ENCODE measurements at regions not wholly inside any gene's neighbourhood (a gene's known extent, or its start where the extent isn't known, plus 50 kb on each side); places are given as distances from the start of the nearest gene placed in this dataset.

DNA sequence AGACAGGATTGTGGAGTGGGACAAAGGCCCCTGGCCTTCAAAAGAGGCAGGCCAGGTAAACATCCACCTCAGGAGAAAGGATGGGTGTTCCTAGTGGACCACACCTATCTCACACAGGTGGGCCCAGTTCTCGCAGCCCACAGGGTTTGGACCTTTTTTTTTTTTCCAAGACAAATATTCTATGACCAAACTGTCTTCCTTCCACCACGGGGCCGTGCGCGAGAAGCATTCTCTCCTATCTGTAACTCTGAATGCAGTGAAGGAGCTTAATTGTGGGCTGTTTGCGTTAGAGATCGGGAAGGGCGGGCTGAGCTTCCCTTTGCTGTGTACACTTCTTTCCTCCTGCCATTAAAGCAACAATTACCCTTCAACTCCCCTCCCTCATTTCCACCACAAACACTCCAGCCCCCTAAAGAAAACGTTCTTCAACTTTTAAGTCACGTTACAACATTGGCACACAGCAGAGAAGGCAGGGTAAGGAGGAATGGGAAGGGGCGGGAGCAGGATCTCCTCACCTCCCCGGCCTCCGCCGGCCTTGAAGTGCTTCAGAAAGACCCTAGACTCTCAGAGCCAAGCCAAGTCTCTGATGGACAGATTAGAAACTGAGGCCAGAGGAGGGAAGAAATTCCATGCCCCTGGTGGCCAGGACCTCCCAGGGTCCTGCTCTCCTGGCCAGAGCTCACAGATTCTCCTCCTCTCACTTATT, 238.4 kb downstream of the BUD13 start:
- no peak for DNase-seq (ENCODE audit: low spot score)

DNA sequence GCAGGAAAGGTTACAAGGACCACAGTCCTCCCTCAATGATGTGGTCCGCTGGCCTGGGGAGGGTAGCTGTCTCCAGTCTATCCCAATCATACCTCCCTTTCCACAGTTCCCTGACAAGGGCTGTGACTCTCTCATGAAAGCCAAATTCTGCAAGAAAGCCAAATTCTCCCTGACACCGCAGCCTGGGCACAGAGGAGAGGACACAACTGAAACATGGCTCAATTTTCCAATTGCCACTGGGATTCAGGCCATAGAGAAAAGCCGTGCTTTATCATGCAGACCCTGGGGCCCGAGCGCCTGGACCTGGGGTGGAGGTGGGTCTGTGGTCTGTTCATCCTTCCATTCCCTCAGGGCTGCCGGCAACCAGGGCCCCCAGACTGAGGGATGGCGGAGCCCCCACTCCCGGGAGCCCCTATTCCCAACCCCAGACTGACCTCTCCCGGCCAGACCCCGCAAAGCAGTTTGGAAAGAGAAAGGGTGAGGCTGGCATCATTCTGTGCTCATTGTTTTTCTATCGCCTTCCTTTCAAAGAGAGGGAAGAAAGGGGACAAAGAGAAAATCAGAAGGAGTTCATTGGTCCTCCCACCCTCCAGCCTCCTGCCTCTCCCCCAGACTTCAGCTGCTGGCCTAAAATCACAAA, 239.5 kb downstream of the BUD13 start:
- DNase-seq (ENCODE audit: low spot score), result no peak

DNA sequence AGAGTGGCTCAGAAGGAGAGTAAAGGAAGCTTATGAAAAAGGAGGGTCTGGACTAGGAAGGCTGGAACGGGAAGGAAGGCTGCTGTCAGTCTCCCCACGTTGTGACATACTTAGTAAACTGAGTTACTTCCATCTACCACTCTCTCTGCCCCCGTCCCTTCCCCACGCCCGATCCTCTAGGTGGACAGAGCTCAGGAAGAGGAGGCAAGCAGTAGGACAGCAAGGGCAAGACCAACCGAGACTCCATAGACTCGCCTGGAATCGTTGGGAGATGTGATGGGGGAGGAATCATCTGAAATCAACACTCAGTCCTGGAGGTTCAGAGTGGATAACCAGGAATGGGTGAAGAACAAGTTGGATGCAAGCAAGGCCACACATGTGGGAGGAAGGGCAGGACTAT, 240.7 kb downstream of the BUD13 start:
- no peak for DNase-seq (ENCODE audit: low spot score)

DNA sequence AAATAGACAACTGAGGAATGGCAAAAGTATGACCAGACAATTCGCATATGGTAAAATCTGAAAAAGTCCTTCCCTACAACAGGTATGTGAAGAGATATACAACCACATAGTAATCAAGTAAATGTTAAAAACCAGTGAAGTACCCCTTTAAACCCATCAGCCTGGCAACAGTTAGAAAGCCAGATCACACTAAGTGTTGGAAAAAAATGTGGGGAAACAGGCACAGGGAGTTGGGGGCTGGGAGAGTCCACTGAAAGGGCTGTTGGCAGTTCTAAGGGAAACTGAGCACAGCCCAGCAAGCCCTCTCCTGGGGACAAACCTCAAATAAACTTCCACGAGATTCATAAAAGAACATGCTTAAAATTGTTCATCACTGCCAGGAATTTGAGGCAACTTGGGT, 242.1 kb downstream of the BUD13 start:
- no peak for DNase-seq (ENCODE audit: low spot score)

DNA sequence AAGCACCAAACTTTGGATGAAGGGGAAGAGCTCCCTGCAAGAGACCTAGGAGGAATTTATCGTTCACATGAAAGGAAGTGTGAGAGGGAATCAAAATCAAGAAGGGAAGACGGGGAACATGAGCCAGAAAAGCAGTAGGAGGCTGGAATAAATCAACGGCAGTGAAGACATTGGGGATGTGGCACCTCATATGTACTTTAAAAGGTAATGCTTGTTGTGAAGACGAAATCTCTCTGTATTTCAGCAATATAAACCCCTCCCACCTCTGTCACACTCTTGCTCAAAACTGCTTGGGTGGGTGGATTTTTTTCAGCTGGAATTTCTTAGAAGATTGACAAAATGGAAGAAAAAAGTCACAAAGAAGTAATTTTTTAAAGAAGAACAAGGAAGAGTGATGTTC, 243.5 kb downstream of the BUD13 start:
- no peak for DNase-seq (ENCODE audit: low spot score)

DNA sequence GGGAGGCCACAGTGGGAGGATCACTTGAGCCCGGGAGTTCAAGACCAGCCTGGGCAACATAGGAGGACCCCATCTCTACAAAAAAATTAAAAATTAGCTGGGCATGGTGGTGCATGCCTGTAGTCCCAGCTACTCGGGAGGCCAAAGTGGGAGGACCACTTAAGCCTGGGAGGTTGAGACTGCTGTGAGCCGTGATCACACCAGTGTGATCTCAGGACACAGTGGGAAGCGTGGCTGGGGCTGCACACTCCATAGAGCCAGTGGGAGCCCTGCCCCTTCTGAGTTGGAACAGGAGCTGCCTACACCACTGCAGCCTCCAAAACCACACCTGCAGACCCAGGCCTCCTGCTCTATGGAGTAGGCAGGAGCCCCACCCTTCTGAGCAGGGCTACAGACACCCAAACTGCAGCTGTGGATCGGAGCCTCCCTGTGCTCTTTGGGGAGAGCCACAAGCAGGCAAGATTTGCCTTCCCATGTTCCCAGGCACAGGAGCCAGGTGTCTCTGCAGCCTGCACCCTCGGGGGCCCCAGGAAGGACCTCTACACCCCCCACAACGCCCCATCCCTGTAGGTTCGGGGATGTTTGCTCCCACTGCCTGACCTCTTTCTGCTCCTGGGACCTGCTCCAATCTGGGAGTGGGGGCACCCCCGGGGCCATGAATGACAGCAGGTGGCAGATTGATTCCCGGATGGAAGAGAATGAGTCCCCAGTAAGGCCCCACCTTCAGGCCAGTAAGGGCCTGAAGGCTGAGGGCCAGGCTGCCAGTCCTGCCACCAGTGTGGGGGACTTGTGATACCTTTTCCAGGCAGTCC, 245.4 kb downstream of the BUD13 start:
- DNase-seq (ENCODE audit: low spot score), result no peak

DNA sequence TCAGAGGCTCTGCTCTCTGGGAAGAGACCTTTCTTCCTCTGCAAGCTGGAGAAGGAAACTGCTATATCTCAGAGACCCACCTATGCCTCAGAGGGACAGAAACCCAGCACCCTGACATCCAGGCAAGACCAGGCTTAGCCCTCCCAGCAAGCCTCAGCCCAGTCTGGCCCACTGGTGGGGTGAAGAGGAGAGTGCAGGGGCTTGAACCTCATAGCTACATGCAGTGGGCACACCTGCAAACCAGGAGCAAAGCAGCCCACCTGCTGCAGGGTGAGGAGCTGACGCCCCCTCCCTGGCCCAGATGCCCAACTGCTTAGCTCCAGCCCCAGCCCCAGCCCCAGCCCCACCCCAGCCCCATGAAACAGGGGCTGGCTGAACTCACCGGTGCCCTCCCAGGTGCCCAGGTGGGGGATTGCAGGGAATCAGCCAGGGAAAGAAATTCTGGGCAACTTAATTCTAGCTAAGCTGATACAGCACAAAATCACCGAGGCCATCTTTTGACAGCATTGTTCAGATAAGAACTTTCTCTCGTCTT, 246.8 kb downstream of the BUD13 start:
- DNase-seq (ENCODE audit: low spot score), result no peak

DNA sequence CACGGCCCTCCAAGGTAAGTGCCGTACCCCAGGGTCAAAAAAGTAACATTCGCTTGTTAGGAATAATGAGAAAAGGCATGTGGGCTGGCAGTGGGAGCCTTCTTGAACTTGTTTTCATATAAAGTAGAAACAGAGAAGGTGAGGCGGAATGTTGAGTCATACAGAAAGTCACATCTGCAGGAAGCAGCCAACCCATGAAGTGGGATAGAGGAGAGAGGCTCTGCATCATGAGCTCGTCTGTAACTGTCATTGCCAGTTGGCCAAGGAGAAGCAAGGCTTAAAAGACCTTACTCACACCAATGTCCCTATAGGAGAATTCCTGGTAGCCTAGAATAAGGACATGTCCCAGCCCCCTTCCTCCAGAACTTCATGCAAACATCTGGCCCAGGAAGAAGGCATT, 253.3 kb downstream of the BUD13 start:
- no peak for DNase-seq (ENCODE audit: low spot score)

DNA sequence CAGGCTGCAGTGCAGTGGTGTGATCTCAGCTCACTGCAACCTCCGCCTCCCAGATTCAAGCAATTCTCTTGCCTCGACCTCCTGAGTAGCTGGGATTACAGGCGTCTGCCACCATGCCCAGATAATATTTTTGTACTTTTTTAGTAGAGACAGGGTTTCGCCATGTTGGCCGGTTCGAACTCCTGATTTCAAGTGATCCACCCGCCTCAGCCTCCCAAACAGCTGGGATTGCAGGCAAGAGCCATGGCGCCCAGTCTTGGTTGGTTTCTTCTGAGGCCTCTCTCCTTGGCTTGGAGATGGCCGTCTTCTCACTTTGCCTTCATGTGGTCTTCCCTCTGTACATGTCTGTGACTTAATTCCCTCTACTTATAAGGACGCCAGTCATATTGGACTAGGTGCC, 254.6 kb downstream of the BUD13 start:
- DNase-seq (ENCODE audit: low spot score), result no peak

DNA sequence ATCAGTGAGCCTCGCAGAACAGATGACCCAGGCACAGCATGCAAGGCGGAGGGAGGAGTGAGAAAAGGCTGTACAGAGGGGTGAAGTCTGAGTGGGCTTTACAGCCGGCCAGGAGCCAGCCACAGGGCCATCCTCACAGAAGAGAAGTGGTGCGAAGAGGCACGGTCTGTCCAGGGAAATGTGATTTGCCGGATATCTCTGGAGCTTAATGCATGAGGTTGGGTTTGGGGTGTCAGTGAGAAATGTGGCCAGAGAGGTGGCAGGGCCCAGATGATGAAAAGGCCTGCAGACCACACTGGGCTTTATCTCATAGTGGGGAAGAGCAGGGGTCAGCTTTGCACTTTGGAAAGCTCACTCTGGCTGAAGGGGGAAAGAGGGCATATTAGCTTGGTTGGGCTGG, 255.2 kb downstream of the BUD13 start:
- no peak for DNase-seq (ENCODE audit: low spot score)

DNA sequence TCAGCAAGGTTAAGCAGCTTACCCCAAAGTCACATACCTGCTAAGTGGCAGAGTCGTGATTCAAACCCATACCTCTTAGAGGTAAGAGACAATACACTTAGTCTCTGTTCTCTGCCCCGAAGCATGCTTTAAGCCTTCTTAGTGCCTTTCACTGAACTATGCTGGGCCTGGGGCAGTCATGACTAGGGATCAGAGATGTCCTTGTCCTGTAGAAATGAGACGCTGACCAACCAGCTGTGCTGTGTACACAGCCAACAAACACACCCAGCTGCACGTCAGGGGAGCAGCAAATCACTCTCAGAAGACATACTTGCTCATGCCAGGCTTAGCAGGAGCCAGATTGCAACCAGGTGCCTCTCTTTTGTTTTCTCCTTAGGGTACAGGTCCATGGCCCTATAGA, 255.7 kb downstream of the BUD13 start:
- DNase-seq (ENCODE audit: low spot score), result no peak

DNA sequence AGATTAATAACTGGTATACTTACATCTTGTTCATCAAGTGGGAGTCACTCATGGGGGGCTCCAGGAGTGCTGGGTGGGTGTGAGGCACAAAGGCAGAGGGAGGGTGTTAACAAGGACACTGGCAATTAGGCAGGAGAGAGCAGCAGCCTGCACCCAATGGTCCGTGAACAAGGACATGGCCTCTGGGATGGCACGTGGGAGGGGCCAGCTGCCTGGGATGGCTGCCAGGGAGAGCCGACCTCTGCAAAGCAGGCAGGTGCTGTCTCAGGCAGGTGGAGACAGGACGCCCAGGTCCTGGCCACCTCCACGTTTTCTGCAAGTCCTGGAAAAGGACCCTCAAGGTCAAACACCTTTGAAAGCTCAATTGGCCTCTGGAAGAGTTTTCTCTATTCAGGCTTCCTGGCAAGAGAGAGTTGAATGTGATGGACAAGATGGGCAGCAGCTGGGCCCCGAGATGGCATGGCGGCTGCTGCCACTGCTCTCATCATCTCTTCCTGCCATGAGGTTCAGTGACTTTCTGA, 257.1 kb downstream of the BUD13 start:
- no peak for DNase-seq (ENCODE audit: low spot score)

DNA sequence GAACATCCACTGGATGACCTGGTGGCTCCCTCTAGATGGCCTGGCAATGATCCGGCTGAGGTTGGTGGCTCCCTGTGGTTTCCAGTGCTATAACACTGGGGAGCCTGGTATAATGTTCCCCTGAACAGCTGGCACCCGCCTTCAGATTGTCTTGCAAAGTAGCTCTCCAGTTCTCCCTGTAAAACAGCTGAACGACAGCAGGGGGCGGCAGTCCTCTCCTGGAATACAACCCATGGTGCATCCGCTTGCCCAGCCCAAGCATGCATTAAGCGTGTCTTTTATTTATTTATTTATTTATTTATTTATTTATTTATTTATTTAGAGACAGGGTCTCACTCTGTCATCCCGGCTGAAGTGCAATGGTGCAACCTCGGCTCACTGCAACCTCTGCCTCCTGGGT, 258.9 kb downstream of the BUD13 start:
- DNase-seq (ENCODE audit: low spot score), result peak; percentile 62

DNA sequence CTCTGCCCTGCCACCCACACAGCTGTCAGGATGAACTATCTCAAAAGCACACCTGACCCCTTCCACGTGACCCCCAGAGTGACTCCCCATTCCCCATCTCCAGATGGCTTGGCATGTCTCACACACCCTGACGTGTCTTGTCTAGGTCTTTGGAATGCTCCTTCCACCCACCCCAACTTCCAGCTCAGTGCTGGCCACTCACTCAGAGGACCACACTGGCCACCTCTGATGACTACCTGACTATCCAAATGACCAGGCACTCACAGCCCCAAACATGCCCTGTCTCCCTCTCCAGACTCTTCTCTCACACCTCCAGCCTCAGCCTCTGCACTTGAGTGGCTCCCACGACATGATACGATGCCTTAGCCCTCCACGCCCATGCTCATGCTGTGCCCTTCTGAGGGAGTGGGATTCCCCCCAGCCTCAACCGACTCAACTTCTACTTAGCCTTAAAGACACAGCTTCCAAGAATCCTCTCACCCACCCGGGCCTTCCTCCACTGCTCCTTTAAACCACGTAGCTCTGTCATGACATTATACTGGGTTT, 259.4 kb downstream of the BUD13 start:
- no peak for DNase-seq (ENCODE audit: low spot score)

DNA sequence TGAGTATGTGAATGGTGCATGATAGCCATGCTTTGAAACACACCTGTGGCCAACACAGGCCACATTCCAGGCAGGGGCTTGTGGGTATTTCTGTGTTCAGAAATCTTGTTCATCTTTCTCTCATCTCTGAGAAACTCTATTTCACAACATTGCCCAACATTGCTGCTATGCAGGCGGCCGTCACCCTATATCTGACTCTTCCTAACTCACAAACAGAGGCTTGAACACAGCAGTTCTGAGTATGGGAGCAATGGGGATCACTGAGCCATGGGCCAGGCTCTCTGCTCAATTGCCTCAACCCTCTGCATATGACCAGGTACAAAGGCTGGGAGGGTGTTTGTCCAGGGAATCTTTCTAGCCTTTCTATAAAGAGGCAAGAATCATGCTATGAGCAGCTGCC, 259.9 kb downstream of the BUD13 start:
- no peak for DNase-seq (ENCODE audit: low spot score)

DNA sequence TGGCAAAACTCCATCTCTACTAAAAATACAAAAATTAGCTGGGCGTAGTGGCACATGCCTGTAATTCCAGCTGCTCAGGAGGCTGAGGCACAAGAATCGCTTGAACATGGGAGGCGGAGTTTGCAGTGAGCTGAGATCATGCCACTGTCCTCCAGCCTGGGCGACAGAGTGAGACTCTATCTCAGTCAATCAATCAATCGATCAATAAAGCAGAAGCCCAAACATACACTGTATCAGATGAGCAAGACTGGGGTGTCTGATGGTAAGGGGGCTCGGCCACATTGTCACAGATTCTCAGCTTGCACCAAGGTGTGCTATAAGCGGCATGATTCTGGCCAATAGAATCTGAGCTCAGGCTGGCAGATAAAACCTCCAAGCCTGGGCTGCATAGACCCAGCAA, 261.1 kb downstream of the BUD13 start:
- DNase-seq (ENCODE audit: low spot score), result no peak

DNA sequence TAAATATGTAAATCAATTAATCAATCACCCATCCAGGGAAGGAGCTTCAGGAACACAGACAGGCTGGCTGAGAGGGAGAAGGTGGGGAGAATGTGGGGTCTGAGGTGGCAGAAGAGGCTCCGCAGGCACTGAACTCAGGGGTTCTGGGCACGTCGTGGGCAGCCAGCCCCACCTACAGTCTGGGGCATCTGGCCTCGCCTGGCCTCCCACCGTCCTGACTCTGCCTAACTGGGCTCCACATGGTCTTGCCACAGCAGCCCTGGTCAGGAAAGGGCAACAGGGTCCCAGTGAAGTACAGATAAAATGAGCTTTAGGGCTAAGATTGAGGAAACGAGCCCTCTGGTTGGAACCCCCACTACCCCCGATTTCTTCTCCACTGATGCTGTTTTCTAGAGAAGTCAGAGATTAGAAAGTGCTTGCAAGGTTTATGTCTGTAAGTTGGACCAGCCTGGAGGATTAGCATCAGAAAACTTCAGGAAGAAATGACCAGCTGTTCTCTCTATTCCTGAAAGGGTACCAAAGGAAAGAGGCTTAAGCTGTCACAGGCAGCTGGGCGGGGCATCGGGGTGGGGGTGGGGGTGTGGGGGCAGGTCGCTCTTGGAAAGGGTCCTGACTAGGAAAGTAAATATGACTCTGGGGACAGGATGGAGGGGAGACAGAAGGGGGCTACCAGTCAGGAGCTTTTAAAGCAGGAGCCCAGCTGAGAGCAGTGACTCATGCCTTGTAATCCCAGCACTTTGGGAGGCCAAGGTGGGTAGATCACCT, 261.7 kb downstream of the BUD13 start:
- DNase-seq (ENCODE audit: low spot score), result no peak

DNA sequence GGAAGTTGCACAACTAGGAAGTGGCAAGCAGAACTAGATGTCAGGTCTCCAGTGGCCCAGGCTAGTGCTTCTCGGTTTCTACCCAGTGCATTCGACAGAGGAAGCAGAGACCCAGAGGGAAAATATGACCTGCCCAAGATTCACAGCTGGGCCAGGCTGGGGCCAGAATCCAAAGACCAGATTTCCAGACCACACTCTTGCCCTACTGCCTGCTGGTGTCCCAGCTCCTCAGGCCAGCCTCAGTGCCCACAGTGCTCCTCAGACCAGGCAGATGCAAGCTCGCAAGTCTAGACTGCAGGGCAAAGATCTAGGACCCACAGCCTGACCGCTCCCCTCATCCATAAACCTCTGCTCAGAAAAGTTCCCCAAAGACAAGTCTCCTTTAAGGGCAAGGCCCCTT, 262.6 kb downstream of the BUD13 start:
- DNase-seq (ENCODE audit: low spot score), result no peak

DNA sequence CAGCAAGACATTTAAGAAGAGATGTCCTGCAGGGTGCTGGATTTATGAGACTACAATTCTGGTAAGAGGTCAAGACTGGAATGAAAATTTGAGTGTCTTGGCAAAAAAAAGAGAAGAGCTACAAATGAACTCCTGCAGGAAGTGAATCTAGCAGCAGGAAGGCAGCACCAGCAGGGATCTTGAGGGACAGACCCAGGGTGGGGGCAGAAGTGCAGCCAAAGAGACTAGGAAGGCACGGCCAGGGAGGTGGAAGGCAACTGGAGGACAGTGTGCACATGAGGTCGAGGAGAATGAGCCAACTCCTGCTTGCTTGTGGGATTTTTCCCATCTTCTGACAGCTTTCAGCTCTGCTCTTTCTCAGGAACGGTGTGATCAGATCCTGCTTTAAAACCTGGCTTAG, 263.2 kb downstream of the BUD13 start:
- DNase-seq (ENCODE audit: low spot score), result no peak

DNA sequence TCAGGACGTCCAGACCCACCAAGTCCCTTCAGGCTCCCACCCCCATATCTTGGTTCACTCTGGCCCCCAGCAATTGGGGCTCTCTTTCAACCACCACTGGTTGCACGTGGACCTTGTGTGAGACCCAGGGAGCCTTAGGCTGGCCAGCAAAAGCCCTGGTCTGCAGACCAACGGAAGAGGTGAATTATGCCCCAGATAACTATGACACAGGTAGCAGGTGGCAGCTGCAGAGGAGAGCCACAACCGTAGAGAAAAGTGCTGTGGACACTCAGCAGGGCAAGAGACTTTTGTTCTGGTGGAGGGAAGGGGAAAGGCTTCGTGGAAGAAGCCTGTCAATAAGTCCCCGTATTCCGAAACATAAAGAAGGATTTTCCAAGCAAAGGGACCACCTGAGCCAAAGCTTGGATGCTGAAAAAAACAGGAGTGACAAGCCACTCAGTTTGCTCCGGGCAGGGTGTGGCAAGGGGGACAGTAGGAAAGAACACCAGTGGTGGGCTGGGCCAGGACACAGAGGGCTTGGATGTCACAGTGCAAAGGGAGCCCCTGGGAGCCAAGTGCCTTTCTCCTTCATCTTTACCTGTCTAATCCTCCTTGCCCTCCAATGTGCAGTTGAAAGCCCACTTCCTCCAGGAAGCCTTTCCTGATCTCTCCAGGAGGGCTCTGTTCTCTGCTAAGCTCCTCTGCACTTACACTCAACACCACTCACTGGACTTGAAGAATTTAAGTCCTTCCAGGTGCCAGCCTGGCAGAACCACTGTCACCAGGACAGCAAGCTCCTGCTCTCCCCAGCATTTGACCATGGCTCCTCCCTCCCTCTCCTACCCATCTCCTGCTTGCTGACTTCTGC, 264.7 kb downstream of the BUD13 start:
- no peak for DNase-seq (ENCODE audit: low spot score)

Data from HT-29 (cell line).